H9 (cell line): ENCODE measurements at regions not wholly inside any gene's neighbourhood (a gene's known extent, or its start where the extent isn't known, plus 50 kb on each side); places are given as distances from the start of the nearest gene placed in this dataset.

Source experiments
- DNase-seq: peaks from one replicate; pipeline ENCODE4 v3.0.0-alpha.2; 2017
- H2AFZ ChIP-seq: one replicate; pipeline ENCODE4 v1.6.1; 2013; ENCODE audit warnings: mild to moderate bottlenecking, low read length, control low read depth, moderate library complexity
- H2AK5ac ChIP-seq: 2 replicates; pipeline ENCODE4 v1.6.1; 2013; ENCODE audit warnings: low read length, control low read depth, mixed read lengths; ENCODE audit not compliant: insufficient read length
- H2BK120ac ChIP-seq: one replicate; pipeline ENCODE4 v1.6.1; 2013; ENCODE audit warnings: low read depth, mild to moderate bottlenecking, low read length, control low read depth, inconsistent platforms; ENCODE audit not compliant: poor library complexity, severe bottlenecking
- H2BK12ac ChIP-seq: 2 replicates; pipeline ENCODE4 v1.6.1; 2013; ENCODE audit warnings: low read length, control low read depth, mixed read lengths, low read depth; ENCODE audit not compliant: insufficient read length
- H2BK15ac ChIP-seq: 2 replicates; pipeline ENCODE4 v1.6.1; 2013; ENCODE audit warnings: low read depth, low read length, control low read depth
- H2BK20ac ChIP-seq: one replicate; pipeline ENCODE4 v1.6.1; 2013; ENCODE audit warnings: low read depth, mild to moderate bottlenecking, low read length, control low read depth, inconsistent platforms; ENCODE audit not compliant: poor library complexity, severe bottlenecking
- H2BK5ac ChIP-seq: 2 replicates; pipeline ENCODE4 v1.6.1; 2013; ENCODE audit warnings: low read length, control low read depth, mixed read lengths; ENCODE audit not compliant: insufficient read length
- H3K14ac ChIP-seq: 2 replicates; pipeline ENCODE4 v1.6.1; 2013; ENCODE audit warnings: low read length, control low read depth; ENCODE audit not compliant: insufficient read depth
- H3K18ac ChIP-seq: 2 replicates; pipeline ENCODE4 v1.6.1; 2013; ENCODE audit warnings: low read depth, mild to moderate bottlenecking, mixed read lengths, low read length, control low read depth; ENCODE audit not compliant: insufficient read length
- H3K23ac ChIP-seq: 2 replicates; pipeline ENCODE4 v1.6.1; 2013; ENCODE audit warnings: low read length, control low read depth, mixed read lengths, low read depth; ENCODE audit not compliant: insufficient read length
- H3K23me2 ChIP-seq: 2 replicates; pipeline ENCODE4 v1.6.1; 2013; ENCODE audit warnings: low read depth, mild to moderate bottlenecking, mixed read lengths, low read length, control low read depth; ENCODE audit not compliant: insufficient read length, poor library complexity, severe bottlenecking
- H3K27ac ChIP-seq: 2 replicates; pipeline ENCODE4 v1.5.1; 2013; ENCODE audit warnings: low read length, control low read depth, mixed read lengths, low read depth; ENCODE audit not compliant: insufficient read length
- H3K27me3 ChIP-seq: 2 replicates; pipeline ENCODE4 v1.6.1; 2013; ENCODE audit warnings: low read length, control low read depth, inconsistent platforms; ENCODE audit not compliant: insufficient read depth
- H3K4ac ChIP-seq: 2 replicates; pipeline ENCODE4 v1.6.1; 2013; ENCODE audit warnings: low read depth, mild to moderate bottlenecking, control low read depth, inconsistent platforms, low read length, moderate library complexity
- H3K4me1 ChIP-seq: 2 replicates; pipeline ENCODE4 v1.6.1; 2013; ENCODE audit warnings: low read length, control low read depth, inconsistent platforms; ENCODE audit not compliant: insufficient read depth
- H3K4me2 ChIP-seq: 2 replicates; pipeline ENCODE4 v1.6.1; 2013; ENCODE audit warnings: low read length, control low read depth, mixed read lengths; ENCODE audit not compliant: insufficient read length, insufficient read depth
- H3K56ac ChIP-seq: 2 replicates; pipeline ENCODE4 v1.6.1; 2013; ENCODE audit warnings: low read depth, mild to moderate bottlenecking, mixed read lengths, low read length, control low read depth; ENCODE audit not compliant: insufficient read length
- H3K79me1 ChIP-seq: 2 replicates; pipeline ENCODE4 v1.6.1; 2013; ENCODE audit warnings: low read depth, mild to moderate bottlenecking, moderate library complexity, low read length, control low read depth, inconsistent platforms; ENCODE audit not compliant: insufficient read depth, poor library complexity, severe bottlenecking
- H3K79me2 ChIP-seq: 2 replicates; pipeline ENCODE4 v1.6.1; 2013; ENCODE audit warnings: low read length, control low read depth, inconsistent platforms; ENCODE audit not compliant: insufficient read depth
- H3K9ac ChIP-seq: 2 replicates; pipeline ENCODE4 v1.6.1; 2013; ENCODE audit warnings: low read length, control low read depth, mixed read lengths; ENCODE audit not compliant: insufficient read length; ENCODE audit errors: extremely low read depth
- H3K9me3 ChIP-seq: one replicate; pipeline ENCODE4 v1.6.1; 2013; ENCODE audit warnings: low read depth, low read length, inconsistent platforms; ENCODE audit not compliant: control insufficient read depth
- H3T11ph ChIP-seq: one replicate; pipeline ENCODE4 v1.6.1; 2013; ENCODE audit warnings: mild to moderate bottlenecking, low read length, control low read depth, inconsistent platforms
- H4K20me1 ChIP-seq: one replicate; pipeline ENCODE4 v1.6.1; 2013; ENCODE audit not compliant: control insufficient read depth, insufficient read length, insufficient read depth
- H4K5ac ChIP-seq: 2 replicates; pipeline ENCODE4 v1.6.1; 2013; ENCODE audit warnings: low read depth, mild to moderate bottlenecking, mixed read lengths, low read length, control low read depth; ENCODE audit not compliant: insufficient read length
- H4K8ac ChIP-seq: replicated peaks from 2 replicates; pipeline ENCODE4 v1.6.1; 2013; ENCODE audit warnings: low read length, control low read depth, mixed read lengths, low read depth; ENCODE audit not compliant: insufficient read length
- H4K91ac ChIP-seq: 2 replicates; pipeline ENCODE4 v1.6.1; 2013; ENCODE audit warnings: low read depth, mild to moderate bottlenecking, moderate library complexity, mixed read lengths, low read length, control low read depth; ENCODE audit not compliant: insufficient read length
- H3K27ac Mint-ChIP-seq, 3 experiments: 2 replicates in 2 of 3; 3 replicates in 1 of 3; pipeline ENCODE4 v1.8.0; 2020 to 2021; ENCODE audit warnings: mixed read lengths in 3 of 3, mild to moderate bottlenecking in 1 of 3, moderate library complexity in 1 of 3
- H3K27me3 Mint-ChIP-seq: 2 replicates; pipeline ENCODE4 v1.8.0; 2021; ENCODE audit warnings: low read depth, mild to moderate bottlenecking, moderate library complexity, mixed read lengths
- H3K36me3 Mint-ChIP-seq, 3 experiments: 2 replicates in 2 of 3; 3 replicates in 1 of 3; pipeline ENCODE4 v1.8.0; 2020 to 2021; ENCODE audit warnings: low read depth in 3 of 3, mixed read lengths in 3 of 3; ENCODE audit not compliant: insufficient read depth in 1 of 3
- H3K4me1 Mint-ChIP-seq, 2 experiments: 2 replicates each; pipeline ENCODE4 v1.8.0; 2020; ENCODE audit warnings: mixed read lengths in 2 of 2
- H3K4me3 Mint-ChIP-seq, 2 experiments: 2 replicates in 1 of 2; 3 replicates in 1 of 2; pipeline ENCODE4 v1.8.0; 2020 to 2021; ENCODE audit warnings: mild to moderate bottlenecking in 2 of 2, mixed read lengths in 2 of 2, moderate library complexity in 1 of 2
- H3K9me3 Mint-ChIP-seq, 2 experiments: 2 replicates in 1 of 2; 3 replicates in 1 of 2; pipeline ENCODE4 v1.8.0; 2020; ENCODE audit warnings: mild to moderate bottlenecking in 2 of 2, mixed read lengths in 2 of 2, moderate library complexity in 1 of 2
- CTCF ChIP-seq: fragments of 200-600 bp; sonication (generic); conservative IDR thresholded peaks from 3 replicates; pipeline ENCODE4 v1.8.0; 2021; ENCODE audit warnings: antibody characterized with exemption, mild to moderate bottlenecking
- WGBS: extraction: QIAGEN DNeasy Blood & Tissue Kit; methylation state at CpG from one replicate; pipeline ENCODE4 v1.1.7; 2013; ENCODE audit warnings: missing lambda C conversion rate, low lambda C conversion rate, mixed read lengths; ENCODE audit not compliant: insufficient read length; ENCODE audit errors: extremely low coverage; 5-methylcytosine and 5-hydroxymethylcytosine counted together

- no peaks in the 10 kb centered on the region for H3K79me1 ChIP-seq
- H3K27ac Mint-ChIP-seq = no peak overlapping the region
- no peak overlapping the region for H2AFZ ChIP-seq
- H3K79me2 ChIP-seq = no peaks in the 10 kb centered on the region
- H3K9me3 ChIP-seq = peaks cover 98% of the 10 kb centered on the region
- H2AK5ac ChIP-seq = no peak overlapping the region
- H3K14ac ChIP-seq = no peak overlapping the region
- no peak overlapping the region for H3K9ac ChIP-seq
- no peak for TF ChIP-seq CTCF
- H3K4me1 ChIP-seq = no peaks in the 10 kb centered on the region
- H4K91ac ChIP-seq = no peak overlapping the region
- H3K23ac ChIP-seq = no peak overlapping the region
- H2BK15ac ChIP-seq = no peak overlapping the region
- no peak overlapping the region for H3K18ac ChIP-seq
- no peak overlapping the region for H3K4me2 ChIP-seq
- no peak overlapping the region for H3K56ac ChIP-seq
- no peaks in the 10 kb centered on the region for H3K23me2 ChIP-seq
- no peak for DNase-seq
- H3K4ac ChIP-seq = no peak overlapping the region
- H2BK120ac ChIP-seq = no peak overlapping the region
- H2BK5ac ChIP-seq = no peak overlapping the region
- no peak overlapping the region for H2BK12ac ChIP-seq
- no peaks in the 10 kb centered on the region for H3K27me3 ChIP-seq
- peaks cover 84 to 93% of the 10 kb centered on the region in 2 experiments for H3K9me3 Mint-ChIP-seq
- peaks cover 6% of the 10 kb centered on the region for H3K27me3 Mint-ChIP-seq
- H3K4me1 Mint-ChIP-seq = no peaks in the 10 kb centered on the region
- no peak overlapping the region for H3T11ph ChIP-seq
- no peak overlapping the region for H4K5ac ChIP-seq
- no peak overlapping the region for H2BK20ac ChIP-seq
- no peak overlapping the region for H4K8ac ChIP-seq
- no CpG with 5 or more reads among the region's 13 CpGs for WGBS
- no peaks in the 10 kb centered on the region for H4K20me1 ChIP-seq
- peaks cover 7 to 28% (median 13%) of the 10 kb centered on the region in 3 experiments; a peak in 6 of 7 replicates for H3K36me3 Mint-ChIP-seq
- H3K4me3 Mint-ChIP-seq = no peak overlapping the region
- H3K27ac ChIP-seq = no peak overlapping the region
Observed at GRCh38 chr14:105924951-105925591, 398.7 kb downstream of the TMEM121 start.
